Transverse colon (tissue), 4 donors: ENCODE measurements at regions not wholly inside any gene's neighbourhood (a gene's known extent, or its start where the extent isn't known, plus 50 kb on each side); places are given as distances from the start of the nearest gene placed in this dataset.

Experiments
- CTCF ChIP-seq, 5 experiments: fragments of 200-600 bp in 3 of 5; fragments of 450-650 bp in 2 of 5; sonication (generic) in 3 of 5; IDR thresholded peaks; 1 replicate in 2 of 5; 2 replicates in 3 of 5; pipeline ENCODE4 v1.5.1; 2016 to 2017; ENCODE audit warnings: antibody characterized with exemption in 5 of 5, inconsistent platforms in 3 of 5, mild to moderate bottlenecking in 2 of 5, moderate library complexity in 1 of 5
- POLR2AphosphoS5 ChIP-seq, 3 donors: sonication (generic); formaldehyde crosslinking; IDR thresholded peaks; one replicate each; pipeline ENCODE4 v1.6.1; 2016; ENCODE audit warnings: antibody characterized with exemption in 3 of 3

DNA sequence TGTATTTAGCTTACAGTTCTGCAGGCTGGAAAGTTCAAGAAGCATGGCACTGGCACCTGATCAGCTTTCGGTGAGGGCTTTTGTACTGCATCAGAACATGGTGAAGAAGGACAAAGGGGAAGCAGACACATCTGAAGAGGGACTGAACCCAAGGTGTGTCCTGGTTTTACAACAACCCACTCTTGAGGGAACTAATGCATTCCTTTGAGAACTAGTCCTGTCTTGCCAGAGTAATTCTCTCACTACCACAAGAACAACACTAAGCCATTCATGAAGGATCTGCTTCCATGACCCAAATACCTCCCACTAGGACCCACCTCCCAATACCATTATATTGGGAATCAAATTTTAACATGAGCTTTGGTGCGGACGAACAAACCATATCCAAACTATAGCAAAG is 93.6 kb downstream of the RFC3 start:
- TF ChIP-seq POLR2AphosphoS5 (IDR thresholded peaks at IDR 0.05) (no peak), CTCF (IDR thresholded peaks at IDR 0.05) (no peak)
